ENCODE measurements at regions not wholly inside any gene's neighbourhood (a gene's known extent, or its start where the extent isn't known, plus 50 kb on each side); places are given as distances from the start of the nearest gene placed in this dataset.

DNA sequence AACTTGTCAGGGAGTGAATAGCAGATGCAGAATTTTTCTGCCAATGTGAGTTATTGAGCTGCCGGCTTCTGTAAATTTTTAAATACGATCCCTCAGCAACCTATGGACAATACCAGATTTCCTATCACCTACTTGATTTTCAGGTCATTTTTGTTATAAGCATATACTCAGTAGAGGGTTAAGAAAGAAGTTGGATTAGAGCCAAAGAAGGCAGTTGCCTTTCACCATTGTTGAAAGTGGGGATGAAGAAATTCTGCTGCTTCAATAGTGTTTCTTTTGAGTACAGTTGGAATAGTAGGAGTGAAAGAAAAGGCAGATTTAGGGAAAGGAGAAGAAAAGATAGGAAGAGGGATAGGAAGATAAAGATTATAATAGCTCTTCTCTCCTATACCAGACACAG, 197.1 kb downstream of the ATP23 start:
- intact Hi-C loops (cut with DNase I), result no loop called here
- no peaks in the 10 kb centered on the region for H3K9me3 ChIP-seq
- no peak for DNase-seq
- H3K27ac ChIP-seq, result no peak overlapping the region
- no peak for ATAC-seq
- H3K27me3 ChIP-seq (ENCODE audit: low read depth), result no peaks in the 10 kb centered on the region
- no peak for TF ChIP-seq CTCF (IDR thresholded peaks at IDR 0.05)
- no peaks in the 10 kb centered on the region for H3K36me3 ChIP-seq
- no peak overlapping the region for H3K4me3 ChIP-seq
- no peaks in the 10 kb centered on the region for H3K4me1 ChIP-seq

DNA sequence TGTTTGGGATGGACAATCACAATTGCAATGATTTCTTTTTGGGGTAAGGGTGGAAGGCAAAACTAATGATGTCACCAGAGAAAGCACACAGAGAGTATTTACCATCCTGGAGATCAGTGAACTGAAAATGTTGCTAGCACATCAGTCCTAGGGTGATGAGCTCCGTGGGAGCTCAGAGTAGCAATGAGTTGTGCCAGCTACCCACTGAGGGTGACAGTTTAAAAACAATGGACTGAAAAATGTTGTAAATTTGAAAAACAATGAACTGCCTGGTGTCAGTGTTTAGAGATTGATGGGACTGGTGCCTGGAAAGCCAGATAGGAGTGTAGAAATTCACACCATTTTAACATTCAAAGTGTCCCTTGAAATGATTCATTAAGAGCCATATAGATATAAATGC, 198.5 kb downstream of the ATP23 start:
- Histone ChIP-seq H3K9me3 (no peaks in the 10 kb centered on the region), H3K27ac (no peak overlapping the region), H3K36me3 (no peaks in the 10 kb centered on the region), H3K4me3 (no peak overlapping the region), H3K4me1 (no peaks in the 10 kb centered on the region), H3K27me3 (ENCODE audit: low read depth) (no peaks in the 10 kb centered on the region)
- intact Hi-C loops (cut with DNase I), result no loop called here
- ATAC-seq, result no peak
- TF ChIP-seq CTCF (IDR thresholded peaks at IDR 0.05), result no peak
- DNase-seq, result no peak

GRCh38 chr12:58140395-58140794, 199.0 kb downstream of the ATP23 start:
- TF ChIP-seq CTCF (IDR thresholded peaks at IDR 0.05), result no peak
- Histone ChIP-seq H3K27ac (no peak overlapping the region), H3K4me3 (no peak overlapping the region), H3K4me1 (no peaks in the 10 kb centered on the region), H3K9me3 (no peaks in the 10 kb centered on the region), H3K36me3 (no peaks in the 10 kb centered on the region), H3K27me3 (ENCODE audit: low read depth) (no peaks in the 10 kb centered on the region)
- ATAC-seq (no peak), DNase-seq (no peak)
- intact Hi-C loops (cut with DNase I), result no loop called here

- no peak for ATAC-seq
- H3K27me3 ChIP-seq (ENCODE audit: low read depth), result no peaks in the 10 kb centered on the region
- H3K27ac ChIP-seq, result no peak overlapping the region
- no peak for DNase-seq
- no peaks in the 10 kb centered on the region for H3K4me1 ChIP-seq
- H3K4me3 ChIP-seq, result no peak overlapping the region
- H3K36me3 ChIP-seq, result no peaks in the 10 kb centered on the region
- intact Hi-C loops (cut with DNase I), result no loop called here
- no peak for TF ChIP-seq CTCF (IDR thresholded peaks at IDR 0.05)
- H3K9me3 ChIP-seq, result no peaks in the 10 kb centered on the region
These were observed 201.6 kb downstream of the ATP23 start for GRCh38 chr12:58142991-58143390.

- DNase-seq (no peak), ATAC-seq (no peak)
- no peak overlapping the region for H3K4me3 ChIP-seq
- H3K27me3 ChIP-seq (ENCODE audit: low read depth), result no peaks in the 10 kb centered on the region
- TF ChIP-seq CTCF (IDR thresholded peaks at IDR 0.05), result no peak
- no peak overlapping the region for H3K27ac ChIP-seq
- intact Hi-C loops (cut with DNase I), result no loop called here
- H3K9me3 ChIP-seq, result no peaks in the 10 kb centered on the region
- no peaks in the 10 kb centered on the region for H3K4me1 ChIP-seq
- H3K36me3 ChIP-seq, result no peaks in the 10 kb centered on the region
These were observed 202.2 kb downstream of the ATP23 start for GRCh38 chr12:58143498-58143995.

- H3K4me1 ChIP-seq, result no peaks in the 10 kb centered on the region
- H3K4me3 ChIP-seq, result no peak overlapping the region
- ATAC-seq (no peak), DNase-seq (no peak)
- no peak overlapping the region for H3K27ac ChIP-seq
- TF ChIP-seq CTCF (IDR thresholded peaks at IDR 0.05), result no peak
- H3K9me3 ChIP-seq, result no peaks in the 10 kb centered on the region
- intact Hi-C loops (cut with DNase I), result no loop called here
- no peaks in the 10 kb centered on the region for H3K36me3 ChIP-seq
- no peaks in the 10 kb centered on the region for H3K27me3 ChIP-seq (ENCODE audit: low read depth)
These were observed 207.0 kb downstream of the ATP23 start for GRCh38 chr12:58148405-58148804.
